MM.1S (cell line): ENCODE measurements at regions not wholly inside any gene's neighbourhood (a gene's known extent, or its start where the extent isn't known, plus 50 kb on each side); places are given as distances from the start of the nearest gene placed in this dataset.
"Not testable (repeated sequence)": the region's sequence is repeated elsewhere in the genome, so short reads cannot be mapped to it uniquely, and the experiment has no call there.

Source experiments
- DNase-seq: peaks from one replicate; pipeline ENCODE4 v3.0.0-alpha.2; 2015
- H2AFZ ChIP-seq: fragments of 300-600 bp; sonication (generic); 2 replicates; pipeline ENCODE4 v1.6.0; 2016; ENCODE audit warnings: antibody characterized with exemption, low read length
- H3F3A ChIP-seq: fragments of 300-600 bp; sonication (generic); 2 replicates; pipeline ENCODE4 v1.6.1; 2016; ENCODE audit warnings: mild to moderate bottlenecking, antibody characterized with exemption, low read length, moderate library complexity, mixed read lengths; ENCODE audit not compliant: insufficient read depth
- H3K27ac ChIP-seq: fragments of 300-600 bp; sonication (generic); 2 replicates; pipeline ENCODE4 v1.5.1; 2016; ENCODE audit warnings: mild to moderate bottlenecking, low read length
- H3K27me3 ChIP-seq: fragments of 300-600 bp; sonication (generic); replicated peaks from 2 replicates; pipeline ENCODE4 v1.6.0; 2016; ENCODE audit warnings: low read length; ENCODE audit not compliant: insufficient read depth
- H3K36me3 ChIP-seq: fragments of 300-600 bp; sonication (generic); replicated peaks from 2 replicates; pipeline ENCODE4 v1.6.1; 2016; ENCODE audit warnings: mild to moderate bottlenecking, low read length, mixed read lengths; ENCODE audit not compliant: insufficient read depth
- H3K4me1 ChIP-seq: fragments of 300-600 bp; sonication (generic); 2 replicates; pipeline ENCODE4 v1.6.1; 2016; ENCODE audit warnings: low read length, mixed read lengths
- H3K4me2 ChIP-seq: fragments of 300-600 bp; sonication (generic); 2 replicates; pipeline ENCODE4 v1.6.0; 2016; ENCODE audit warnings: low read depth, low read length
- H3K4me3 ChIP-seq: fragments of 300-600 bp; sonication (generic); 2 replicates; pipeline ENCODE4 v1.5.1; 2016; ENCODE audit warnings: low read length, mixed read lengths
- H3K79me2 ChIP-seq: fragments of 300-600 bp; sonication (generic); 2 replicates; pipeline ENCODE4 v1.6.1; 2016; ENCODE audit warnings: mixed run types, low read length, mixed read lengths
- H3K9ac ChIP-seq: fragments of 300-600 bp; sonication (generic); 2 replicates; pipeline ENCODE4 v1.6.1; 2016; ENCODE audit warnings: low read length, mixed read lengths
- H3K9me2 ChIP-seq: fragments of 300-600 bp; sonication (generic); replicated peaks from 2 replicates; pipeline ENCODE4 v1.6.1; 2016; ENCODE audit warnings: mild to moderate bottlenecking, low read length, mixed read lengths; ENCODE audit not compliant: insufficient read depth
- H3K9me3 ChIP-seq: fragments of 300-600 bp; sonication (generic); replicated peaks from 2 replicates; pipeline ENCODE4 v1.6.1; 2016; ENCODE audit warnings: mild to moderate bottlenecking, low read length, mixed read lengths; ENCODE audit not compliant: insufficient read depth
- H4K20me1 ChIP-seq: fragments of 300-600 bp; sonication (generic); 2 replicates; pipeline ENCODE4 v1.6.1; 2016; ENCODE audit warnings: mild to moderate bottlenecking, low read length, moderate library complexity, mixed read lengths; ENCODE audit not compliant: insufficient read depth
- CTCF ChIP-seq: fragments of 300-600 bp; sonication (generic); IDR thresholded peaks from 2 replicates; pipeline ENCODE4 v1.5.1; 2016; ENCODE audit warnings: antibody characterized with exemption, low read length, mixed read lengths
- EZH2 ChIP-seq: fragments of 300-600 bp; sonication (generic); optimal IDR thresholded peaks from 2 replicates; pipeline ENCODE3; 2017; ENCODE audit warnings: low read depth, mild to moderate bottlenecking, antibody characterized with exemption, low read length, mixed read lengths
- EZH2phosphoT487 ChIP-seq: fragments of 300-600 bp; sonication (generic); IDR thresholded peaks from 2 replicates; pipeline ENCODE4 v1.6.1; 2018; ENCODE audit warnings: antibody characterized with exemption, low read length

GRCh38 chr1:224545571-224545970, 70.5 kb upstream of the CNIH3 start:
- TF ChIP-seq CTCF (no peak), EZH2phosphoT487 (no peak), EZH2 (no peak)
- Histone ChIP-seq H3K9ac (no peak overlapping the region), H3K27ac (no peak overlapping the region), H3K9me2 (no peaks in the 10 kb centered on the region), H3F3A (no peaks in the 10 kb centered on the region), H3K79me2 (no peaks in the 10 kb centered on the region), H3K4me3 (no peak overlapping the region), H3K4me1 (no peaks in the 10 kb centered on the region), H3K9me3 (no peaks in the 10 kb centered on the region), H3K4me2 (no peak overlapping the region), H3K27me3 (no peaks in the 10 kb centered on the region), H4K20me1 (no peaks in the 10 kb centered on the region), H3K36me3 (no peaks in the 10 kb centered on the region), H2AFZ (no peak overlapping the region)
- DNase-seq: no peak

- DNase-seq: no peak
- H3K4me3 ChIP-seq: no peak overlapping the region
- H3K9ac ChIP-seq: no peak overlapping the region
- no peaks in the 10 kb centered on the region for H3K9me2 ChIP-seq
- no peaks in the 10 kb centered on the region for H3F3A ChIP-seq
- H3K36me3 ChIP-seq: no peaks in the 10 kb centered on the region
- no peaks in the 10 kb centered on the region for H4K20me1 ChIP-seq
- no peak overlapping the region for H3K27ac ChIP-seq
- no peaks in the 10 kb centered on the region for H3K4me1 ChIP-seq
- H3K4me2 ChIP-seq: no peak overlapping the region
- no peaks in the 10 kb centered on the region for H3K9me3 ChIP-seq
- no peaks in the 10 kb centered on the region for H3K27me3 ChIP-seq
- H2AFZ ChIP-seq: no peak overlapping the region
- TF ChIP-seq CTCF (no peak), EZH2 (no peak), EZH2phosphoT487 (no peak)
- no peaks in the 10 kb centered on the region for H3K79me2 ChIP-seq
Observed at GRCh38 chr1:224548676-224549075, 67.4 kb upstream of the CNIH3 start.

- H3K4me1 ChIP-seq, H2AFZ ChIP-seq, H3K9me3 ChIP-seq, H3K9ac ChIP-seq, H3K9me2 ChIP-seq, H3K27me3 ChIP-seq, H4K20me1 ChIP-seq, H3K36me3 ChIP-seq, H3K4me2 ChIP-seq, DNase-seq, H3F3A ChIP-seq, H3K27ac ChIP-seq, H3K79me2 ChIP-seq, H3K4me3 ChIP-seq: not testable (repeated sequence)
Observed at GRCh38 chr1:224551189-224551588, 64.9 kb upstream of the CNIH3 start.

- H3K9me2 ChIP-seq: no peaks in the 10 kb centered on the region
- no peaks in the 10 kb centered on the region for H3K4me1 ChIP-seq
- H3F3A ChIP-seq: no peaks in the 10 kb centered on the region
- no peak overlapping the region for H3K9ac ChIP-seq
- H3K27ac ChIP-seq: no peak overlapping the region
- no peaks in the 10 kb centered on the region for H3K9me3 ChIP-seq
- no peak for TF ChIP-seq EZH2phosphoT487
- TF ChIP-seq EZH2: no peak
- no peak for TF ChIP-seq CTCF
- no peaks in the 10 kb centered on the region for H3K36me3 ChIP-seq
- H3K4me2 ChIP-seq: no peak overlapping the region
- no peaks in the 10 kb centered on the region for H3K27me3 ChIP-seq
- no peak overlapping the region for H3K4me3 ChIP-seq
- no peaks in the 10 kb centered on the region for H3K79me2 ChIP-seq
- no peak for DNase-seq
- H2AFZ ChIP-seq: no peak overlapping the region
- no peaks in the 10 kb centered on the region for H4K20me1 ChIP-seq
Observed at GRCh38 chr1:224554056-224554455, 62.1 kb upstream of the CNIH3 start.
